ENCODE measurements at regions not wholly inside any gene's neighbourhood (a gene's known extent, or its start where the extent isn't known, plus 50 kb on each side); places are given as distances from the start of the nearest gene placed in this dataset.

- no peak for TF ChIP-seq CTCF (IDR thresholded peaks at IDR 0.05; ENCODE audit: poor library complexity)
- no peak for TF ChIP-seq EZH2phosphoT487 (IDR thresholded peaks at IDR 0.05; ENCODE audit: low read depth, severe bottlenecking, unreplicated experiment)
Observed at GRCh38 chr16:64656471-64656870, 465.4 kb downstream of the CDH11 start.
